HCT116 (cell line): ENCODE measurements at regions not wholly inside any gene's neighbourhood (a gene's known extent, or its start where the extent isn't known, plus 50 kb on each side); places are given as distances from the start of the nearest gene placed in this dataset.

ENCODE experiments used
- ATAC-seq: fragments of 200-7000 bp; cut with Tn5 transposase; 2 replicates; pipeline ENCODE4 v1.9.1; 2020; ENCODE audit warnings: mild to moderate bottlenecking, moderate library complexity
- BruUV-seq: library from RNA; stranded (reverse); fragments of 400-500 nt; replicated peaks from 2 replicates; lab custom pipeline; 2021; lab: Mats Ljungman, UMichigan
- CTCF ChIA-PET: fragments of 300-600 bp; sonication (Branson Sonifier 250); formaldehyde crosslinking; loops from one replicate; lab custom pipeline; 2021; ENCODE audit warnings: antibody characterized with exemption; lab: Charles Lee
- POLR2A ChIA-PET: fragments of 300-600, 350-600 bp; sonication (Branson Sonifier 250); formaldehyde crosslinking; loops from one replicate; lab custom pipeline; 2021; ENCODE audit warnings: antibody characterized with exemption; lab: Charles Lee
- RAD21 ChIA-PET, 2 experiments: fragments of 300-600 bp; sonication (Branson Sonifier 250); formaldehyde crosslinking; loops; one replicate each; lab custom pipeline; 2023; ENCODE audit warnings: low total read pairs in 2 of 2; ENCODE audit not compliant: uncharacterized antibody in 2 of 2, unreplicated experiment in 2 of 2, low non-redundant PET in 1 of 2; lab: Charles Lee
- DNase-seq: peaks from one replicate; pipeline ENCODE4 v3.0.0-alpha.2; 2010; ENCODE audit warnings: low read depth, low spot score
- H2AFZ ChIP-seq: fragments of 200-600 bp; shearing (Covaris generic), sonication (generic); 2 replicates; pipeline ENCODE4 v1.6.1; 2017; ENCODE audit warnings: low read depth, mixed run types, mixed read lengths, antibody characterized with exemption, low read length; ENCODE audit not compliant: poor library complexity, severe bottlenecking
- H3K27ac ChIP-seq: 2 replicates; pipeline ENCODE4 v1.5.1; 2012; ENCODE audit warnings: low read depth, low read length
- H3K27me3 ChIP-seq: fragments of 200-600 bp; sonication (generic); 2 replicates; pipeline ENCODE4 v1.6.1; 2016; ENCODE audit warnings: mixed run types, low read length, mixed read lengths; ENCODE audit not compliant: insufficient read depth
- H3K36me3 ChIP-seq, 2 experiments: fragments of 200-500 bp in 1 of 2; fragments of 200-600 bp in 1 of 2; sonication (Bioruptor generic) in 1 of 2; sonication (generic) in 1 of 2; 2 replicates each; pipeline versions ENCODE4 v1.5.1 to v1.6.1; 2014 to 2016; ENCODE audit warnings: low read length in 2 of 2, inconsistent platforms in 1 of 2, mixed read lengths in 1 of 2, mixed run types in 1 of 2; ENCODE audit not compliant: insufficient read depth in 2 of 2, control insufficient read depth in 1 of 2
- H3K4me1 ChIP-seq, 2 experiments: fragments of 200-600 bp in 1 of 2; sonication (generic) in 1 of 2; 2 replicates each; pipeline versions ENCODE4 v1.5.1 to v1.6.1; 2012 to 2017; ENCODE audit warnings: low read length in 2 of 2, inconsistent platforms in 1 of 2, mild to moderate bottlenecking in 1 of 2, mixed read lengths in 1 of 2, mixed run types in 1 of 2, moderate library complexity in 1 of 2; ENCODE audit not compliant: insufficient read depth in 2 of 2, control insufficient read depth in 1 of 2
- H3K4me2 ChIP-seq: fragments of 200-600 bp; sonication (generic); 2 replicates; pipeline ENCODE4 v1.6.1; 2017; ENCODE audit warnings: mixed run types, low read length, mixed read lengths
- H3K4me3 ChIP-seq, 2 experiments: fragments of 200-600 bp in 1 of 2; sonication (generic) in 1 of 2; replicated peaks in 1 of 2; 2 replicates each; pipeline ENCODE4 v1.5.1; 2011 to 2016; ENCODE audit warnings: low read length in 2 of 2, control low read depth in 1 of 2, low read depth in 1 of 2, mild to moderate bottlenecking in 1 of 2, mixed read lengths in 1 of 2, mixed run types in 1 of 2
- H3K79me2 ChIP-seq: fragments of 200-600 bp; sonication (generic); 2 replicates; pipeline ENCODE4 v1.6.1; 2017; ENCODE audit warnings: mild to moderate bottlenecking, mixed run types, low read length, moderate library complexity, mixed read lengths; ENCODE audit not compliant: insufficient read depth
- H3K9ac ChIP-seq: fragments of 200-600 bp; sonication (generic); 2 replicates; pipeline ENCODE4 v1.6.1; 2016; ENCODE audit warnings: low read length, mixed read lengths
- H3K9me2 ChIP-seq: fragments of 200-600 bp; sonication (generic), shearing (Covaris generic); 2 replicates; pipeline ENCODE4 v1.6.1; 2017; ENCODE audit warnings: mixed run types, mild to moderate bottlenecking, moderate library complexity; ENCODE audit not compliant: insufficient read depth
- H3K9me3 ChIP-seq, 2 experiments: fragments of 200-500 bp in 1 of 2; fragments of 200-600 bp in 1 of 2; sonication (Bioruptor generic) in 1 of 2; sonication (generic) in 1 of 2; 2 replicates each; pipeline ENCODE4 v1.6.1; 2014 to 2017; ENCODE audit warnings: low read length in 2 of 2, mixed read lengths in 2 of 2, inconsistent platforms in 1 of 2, low read depth in 1 of 2, mild to moderate bottlenecking in 1 of 2, mixed run types in 1 of 2, moderate library complexity in 1 of 2; ENCODE audit not compliant: control insufficient read depth in 1 of 2, insufficient read depth in 1 of 2
- H4K20me1 ChIP-seq: fragments of 200-600 bp; sonication (generic), shearing (Covaris generic); 2 replicates; pipeline ENCODE4 v1.6.1; 2017; ENCODE audit warnings: mixed run types, mild to moderate bottlenecking, moderate library complexity; ENCODE audit not compliant: insufficient read depth
- CBX3 ChIP-seq: IDR thresholded peaks from 2 replicates; pipeline ENCODE4 v1.6.1; 2012; ENCODE audit warnings: low read depth
- ELF1 ChIP-seq: IDR thresholded peaks from 2 replicates; pipeline ENCODE4 v1.6.1; 2012; ENCODE audit warnings: low read depth, borderline replicate concordance
- FOSL1 ChIP-seq: IDR thresholded peaks from 2 replicates; pipeline ENCODE4 v1.6.1; 2012; ENCODE audit warnings: low read depth
- JUND ChIP-seq: IDR thresholded peaks from 2 replicates; pipeline ENCODE4 v1.6.1; 2012
- POLR2AphosphoS5 ChIP-seq: IDR thresholded peaks from 2 replicates; pipeline ENCODE4 v1.6.1; 2011; ENCODE audit warnings: mild to moderate bottlenecking, low read depth, low read length, moderate library complexity
- SP1 ChIP-seq: IDR thresholded peaks from 2 replicates; pipeline ENCODE4 v1.6.1; 2012; ENCODE audit warnings: low read depth
- SRF ChIP-seq: IDR thresholded peaks from 2 replicates; pipeline ENCODE4 v1.6.1; 2012; ENCODE audit warnings: low read depth
- YY1 ChIP-seq: IDR thresholded peaks from 2 replicates; pipeline ENCODE4 v1.6.1; 2011; ENCODE audit warnings: low read length, low read depth, moderate library complexity, mild to moderate bottlenecking; ENCODE audit not compliant: insufficient replicate concordance; ENCODE audit errors: extremely low read depth
- ZNF274 ChIP-seq: fragments of 200-500 bp; sonication (Bioruptor generic); IDR thresholded peaks from 2 replicates; pipeline ENCODE4 v1.6.1; 2014; ENCODE audit warnings: mild to moderate bottlenecking, low read depth, low read length, inconsistent platforms
- intact Hi-C: fragments of 100-400 bp; cut with micrococcal nuclease; formaldehyde crosslinking; loops from 2 replicates; pipeline ENCODE4 v1.10.0; 2022
- TF ChIP-seq, protein P1 (sequence below): IDR thresholded peaks from 2 replicates; pipeline ENCODE4 v1.6.1; 2011; ENCODE audit warnings: mild to moderate bottlenecking, low read length, moderate library complexity; ENCODE audit not compliant: insufficient replicate concordance; ENCODE audit errors: extremely low read depth
- TF ChIP-seq, protein P2 (sequence below): IDR thresholded peaks from 2 replicates; pipeline ENCODE4 v1.6.1; 2012

DNA sequence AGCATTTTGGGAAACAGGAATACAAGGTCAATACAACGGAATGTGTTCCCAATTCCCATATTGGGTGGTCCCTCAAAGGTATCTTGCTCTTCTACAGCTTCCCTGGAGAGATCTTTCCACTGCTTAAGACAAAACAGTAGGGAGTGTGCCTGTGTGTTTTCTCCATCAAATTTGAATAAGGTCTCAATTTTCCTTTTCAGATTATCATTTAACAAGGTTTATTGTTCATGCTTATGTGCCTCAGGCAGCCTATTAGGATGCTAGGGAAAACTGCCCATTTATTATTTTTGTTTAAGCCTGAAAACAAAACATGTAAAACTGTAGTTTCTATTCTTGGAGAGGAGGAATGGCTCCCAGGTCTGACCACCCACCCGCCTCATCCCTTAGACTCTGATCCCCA, 622.7 kb downstream of the LMO4 start:
- H2AFZ ChIP-seq = no peak overlapping the region
- ChIA-PET CTCF (no interaction called here), RAD21 (no interaction called here), POLR2A (no interaction called here)
- H4K20me1 ChIP-seq = no peaks in the 10 kb centered on the region
- H3K4me2 ChIP-seq = no peak overlapping the region
- H3K9me2 ChIP-seq = no peaks in the 10 kb centered on the region
- peaks cover 0 to 9% of the 10 kb centered on the region in 2 experiments; a peak in 2 of 4 replicates for H3K4me1 ChIP-seq
- no TSS peak for BruUV-seq
- intact Hi-C loops = loop anchor here (10.0 kb wide), 2 partner anchors 157 to 277 kb away; no protein-coding TSS in a partner anchor
- H3K9ac ChIP-seq = no peak overlapping the region
- H3K27me3 ChIP-seq = no peaks in the 10 kb centered on the region
- ATAC-seq (no peak), DNase-seq (no peak)
- no peak overlapping the region for H3K4me3 ChIP-seq
- no peaks in the 10 kb centered on the region for H3K79me2 ChIP-seq
- no peaks in the 10 kb centered on the region for H3K9me3 ChIP-seq
- TF ChIP-seq JUND = no peak
- no peak for TF ChIP-seq YY1
- H3K27ac ChIP-seq = no peak overlapping the region
- no peaks in the 10 kb centered on the region for H3K36me3 ChIP-seq

DNA sequence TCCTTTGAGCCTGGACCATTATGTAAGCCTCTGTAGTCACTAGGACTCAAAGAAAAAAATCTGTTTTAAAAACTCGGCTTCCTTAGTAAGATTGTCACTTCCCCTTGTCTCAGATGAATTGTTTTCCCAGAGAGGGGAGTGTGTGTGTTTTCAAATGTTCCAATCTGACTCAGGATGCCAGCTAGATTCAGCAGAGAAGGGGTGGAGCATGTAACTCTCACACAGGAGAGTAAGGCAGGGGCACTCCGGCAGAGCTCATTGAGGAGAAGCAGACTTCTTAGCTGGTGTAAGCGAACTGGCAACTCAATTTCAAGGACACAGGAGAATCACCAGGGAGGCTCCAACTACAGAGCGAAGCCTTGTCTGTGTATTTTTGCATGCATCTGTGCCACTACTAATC, 623.2 kb downstream of the LMO4 start:
- Histone ChIP-seq H3K4me2 (no peak overlapping the region), H3K79me2 (no peaks in the 10 kb centered on the region), H3K27ac (no peak overlapping the region), H3K27me3 (no peaks in the 10 kb centered on the region), H3K4me1 (peaks cover 0 to 9% of the 10 kb centered on the region in 2 experiments; a peak in 2 of 4 replicates), H4K20me1 (no peaks in the 10 kb centered on the region), H3K9me2 (no peaks in the 10 kb centered on the region), H3K36me3 (no peaks in the 10 kb centered on the region), H3K9me3 (no peaks in the 10 kb centered on the region), H2AFZ (no peak overlapping the region), H3K9ac (no peak overlapping the region), H3K4me3 (no peak overlapping the region)
- ATAC-seq (no peak), DNase-seq (no peak)
- CTCF ChIA-PET = no interaction called here
- POLR2A ChIA-PET = no interaction called here
- no TSS peak for BruUV-seq
- TF ChIP-seq SP1 = no peak
- no peak for TF ChIP-seq ELF1
- TF ChIP-seq SRF = no peak
- no peak for TF ChIP-seq CBX3
- TF ChIP-seq FOSL1 = no peak
- TF ChIP-seq, protein P1, sequence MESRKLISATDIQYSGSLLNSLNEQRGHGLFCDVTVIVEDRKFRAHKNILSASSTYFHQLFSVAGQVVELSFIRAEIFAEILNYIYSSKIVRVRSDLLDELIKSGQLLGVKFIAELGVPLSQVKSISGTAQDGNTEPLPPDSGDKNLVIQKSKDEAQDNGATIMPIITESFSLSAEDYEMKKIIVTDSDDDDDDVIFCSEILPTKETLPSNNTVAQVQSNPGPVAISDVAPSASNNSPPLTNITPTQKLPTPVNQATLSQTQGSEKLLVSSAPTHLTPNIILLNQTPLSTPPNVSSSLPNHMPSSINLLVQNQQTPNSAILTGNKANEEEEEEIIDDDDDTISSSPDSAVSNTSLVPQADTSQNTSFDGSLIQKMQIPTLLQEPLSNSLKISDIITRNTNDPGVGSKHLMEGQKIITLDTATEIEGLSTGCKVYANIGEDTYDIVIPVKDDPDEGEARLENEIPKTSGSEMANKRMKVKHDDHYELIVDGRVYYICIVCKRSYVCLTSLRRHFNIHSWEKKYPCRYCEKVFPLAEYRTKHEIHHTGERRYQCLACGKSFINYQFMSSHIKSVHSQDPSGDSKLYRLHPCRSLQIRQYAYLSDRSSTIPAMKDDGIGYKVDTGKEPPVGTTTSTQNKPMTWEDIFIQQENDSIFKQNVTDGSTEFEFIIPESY = no peak
- no peak for TF ChIP-seq YY1
- TF ChIP-seq ZNF274 = no peak
- no peak for TF ChIP-seq POLR2AphosphoS5
- TF ChIP-seq, protein P2, sequence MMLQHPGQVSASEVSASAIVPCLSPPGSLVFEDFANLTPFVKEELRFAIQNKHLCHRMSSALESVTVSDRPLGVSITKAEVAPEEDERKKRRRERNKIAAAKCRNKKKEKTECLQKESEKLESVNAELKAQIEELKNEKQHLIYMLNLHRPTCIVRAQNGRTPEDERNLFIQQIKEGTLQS = no peak
- TF ChIP-seq JUND = no peak
- RAD21 ChIA-PET = no interaction called here
- intact Hi-C loops = loop anchor here (2.0 to 10.0 kb wide), 3 partner anchors 157 to 625 kb away; no protein-coding TSS in a partner anchor
